ENCODE measurements at regions not wholly inside any gene's neighbourhood (a gene's known extent, or its start where the extent isn't known, plus 50 kb on each side); places are given as distances from the start of the nearest gene placed in this dataset.

GRCh38 chr3:176399193-176399592 lies 798.1 kb downstream of the TBL1XR1 start:
- TF ChIP-seq POLR2A (IDR thresholded peaks at IDR 0.05) (no peak), POLR2AphosphoS5 (IDR thresholded peaks at IDR 0.05) (no peak), EP300 (IDR thresholded peaks at IDR 0.05) (no peak)
- TF ChIP-seq, protein P1, sequence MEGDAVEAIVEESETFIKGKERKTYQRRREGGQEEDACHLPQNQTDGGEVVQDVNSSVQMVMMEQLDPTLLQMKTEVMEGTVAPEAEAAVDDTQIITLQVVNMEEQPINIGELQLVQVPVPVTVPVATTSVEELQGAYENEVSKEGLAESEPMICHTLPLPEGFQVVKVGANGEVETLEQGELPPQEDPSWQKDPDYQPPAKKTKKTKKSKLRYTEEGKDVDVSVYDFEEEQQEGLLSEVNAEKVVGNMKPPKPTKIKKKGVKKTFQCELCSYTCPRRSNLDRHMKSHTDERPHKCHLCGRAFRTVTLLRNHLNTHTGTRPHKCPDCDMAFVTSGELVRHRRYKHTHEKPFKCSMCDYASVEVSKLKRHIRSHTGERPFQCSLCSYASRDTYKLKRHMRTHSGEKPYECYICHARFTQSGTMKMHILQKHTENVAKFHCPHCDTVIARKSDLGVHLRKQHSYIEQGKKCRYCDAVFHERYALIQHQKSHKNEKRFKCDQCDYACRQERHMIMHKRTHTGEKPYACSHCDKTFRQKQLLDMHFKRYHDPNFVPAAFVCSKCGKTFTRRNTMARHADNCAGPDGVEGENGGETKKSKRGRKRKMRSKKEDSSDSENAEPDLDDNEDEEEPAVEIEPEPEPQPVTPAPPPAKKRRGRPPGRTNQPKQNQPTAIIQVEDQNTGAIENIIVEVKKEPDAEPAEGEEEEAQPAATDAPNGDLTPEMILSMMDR (IDR thresholded peaks at IDR 0.05): no peak

Measured in gastroesophageal sphincter (tissue), 3 donors.